OCI-LY3 (cell line): ENCODE measurements at regions not wholly inside any gene's neighbourhood (a gene's known extent, or its start where the extent isn't known, plus 50 kb on each side); places are given as distances from the start of the nearest gene placed in this dataset.

Source experiments
- H2AFZ ChIP-seq: fragments of 200-600, 300-600 bp; shearing (Covaris generic); 2 replicates; pipeline ENCODE4 v1.6.0; 2014; ENCODE audit warnings: antibody characterized with exemption, low read depth, low read length
- H3K27ac ChIP-seq: fragments of 200-600, 300-600 bp; sonication (generic); 2 replicates; pipeline ENCODE4 v1.5.1; 2014; ENCODE audit warnings: mild to moderate bottlenecking, low read length, moderate library complexity, mixed read lengths
- H3K27me3 ChIP-seq: fragments of 200-600, 300-600 bp; sonication (generic); 2 replicates; pipeline ENCODE4 v1.6.1; 2014; ENCODE audit warnings: low read depth, low read length, mixed read lengths
- H3K36me3 ChIP-seq: fragments of 200-600, 300-600 bp; sonication (generic); replicated peaks from 2 replicates; pipeline ENCODE3; 2014; ENCODE audit warnings: low read depth, low read length, mixed read lengths
- H3K4me1 ChIP-seq: fragments of 300-600, 200-600 bp; sonication (generic); 2 replicates; pipeline ENCODE4 v1.6.1; 2014; ENCODE audit warnings: low read length, mixed read lengths
- H3K4me2 ChIP-seq: fragments of 200-600, 300-600 bp; sonication (generic); 2 replicates; pipeline ENCODE4 v1.6.1; 2014; ENCODE audit warnings: low read length, mixed read lengths
- H3K4me3 ChIP-seq: fragments of 300-600, 200-600 bp; sonication (generic); 2 replicates; pipeline ENCODE4 v1.5.1; 2014; ENCODE audit warnings: antibody characterized with exemption, mild to moderate bottlenecking, low read length, moderate library complexity
- H3K79me2 ChIP-seq: fragments of 300-600, 200-600 bp; shearing (Covaris generic); 2 replicates; pipeline ENCODE4 v1.6.1; 2014; ENCODE audit warnings: mild to moderate bottlenecking, low read length, mixed read lengths
- H3K9ac ChIP-seq: fragments of 300-600, 200-600 bp; shearing (Covaris generic); 2 replicates; pipeline ENCODE4 v1.6.0; 2014; ENCODE audit warnings: mild to moderate bottlenecking, low read length, moderate library complexity
- H3K9me3 ChIP-seq: fragments of 200-600, 300-600 bp; shearing (Covaris generic); 2 replicates; pipeline ENCODE4 v1.6.1; 2014; ENCODE audit warnings: low read length, mixed read lengths; ENCODE audit not compliant: insufficient read depth
- H4K20me1 ChIP-seq: fragments of 200-600, 300-600 bp; sonication (generic); 2 replicates; pipeline ENCODE4 v1.6.1; 2016; ENCODE audit warnings: low read length, mixed read lengths; ENCODE audit not compliant: insufficient read depth
- CTCF ChIP-seq: fragments of 200-600, 300-600 bp; sonication (generic); IDR thresholded peaks from 2 replicates; pipeline ENCODE4 v1.5.1; 2014; ENCODE audit warnings: antibody characterized with exemption, low read length, low read depth
- EZH2phosphoT487 ChIP-seq: fragments of 200-600 bp; shearing (Covaris generic); IDR thresholded peaks from 2 replicates; pipeline ENCODE4 v1.6.1; 2018; ENCODE audit warnings: antibody characterized with exemption, mixed run types, low read depth

- Histone ChIP-seq H4K20me1 (no peaks in the 10 kb centered on the region), H3K4me2 (peak overlapping the region; percentile 25), H3K4me1 (0 out of 2 replicates have a peak, but pooled peaks cover 4% of the 10 kb centered on the region), H3K27ac (no peak overlapping the region), H3K9ac (no peak overlapping the region), H3K4me3 (no peak overlapping the region), H3K36me3 (no peaks in the 10 kb centered on the region), H3K79me2 (no peaks in the 10 kb centered on the region), H3K27me3 (0 out of 2 replicates have a peak, but pooled peaks cover 3% of the 10 kb centered on the region), H2AFZ (no peak overlapping the region), H3K9me3 (no peaks in the 10 kb centered on the region)
- TF ChIP-seq EZH2phosphoT487 (no peak), CTCF (no peak)
Observed at GRCh38 chr13:80132741-80133601, 208.0 kb downstream of the SPRY2 start.

- H4K20me1 ChIP-seq = no peaks in the 10 kb centered on the region
- H3K9me3 ChIP-seq = no peaks in the 10 kb centered on the region
- no peak overlapping the region for H3K4me3 ChIP-seq
- H3K4me1 ChIP-seq = peaks cover 12% of the 10 kb centered on the region
- H2AFZ ChIP-seq = no peak overlapping the region
- TF ChIP-seq EZH2phosphoT487 = no peak
- no peak for TF ChIP-seq CTCF
- 0 out of 2 replicates have a peak, but pooled peaks cover 3% of the 10 kb centered on the region for H3K27me3 ChIP-seq
- no peak overlapping the region for H3K4me2 ChIP-seq
- H3K36me3 ChIP-seq = no peaks in the 10 kb centered on the region
- H3K27ac ChIP-seq = no peak overlapping the region
- H3K79me2 ChIP-seq = no peaks in the 10 kb centered on the region
- H3K9ac ChIP-seq = no peak overlapping the region
Observed at GRCh38 chr13:80131204-80131603, 209.7 kb downstream of the SPRY2 start.

DNA sequence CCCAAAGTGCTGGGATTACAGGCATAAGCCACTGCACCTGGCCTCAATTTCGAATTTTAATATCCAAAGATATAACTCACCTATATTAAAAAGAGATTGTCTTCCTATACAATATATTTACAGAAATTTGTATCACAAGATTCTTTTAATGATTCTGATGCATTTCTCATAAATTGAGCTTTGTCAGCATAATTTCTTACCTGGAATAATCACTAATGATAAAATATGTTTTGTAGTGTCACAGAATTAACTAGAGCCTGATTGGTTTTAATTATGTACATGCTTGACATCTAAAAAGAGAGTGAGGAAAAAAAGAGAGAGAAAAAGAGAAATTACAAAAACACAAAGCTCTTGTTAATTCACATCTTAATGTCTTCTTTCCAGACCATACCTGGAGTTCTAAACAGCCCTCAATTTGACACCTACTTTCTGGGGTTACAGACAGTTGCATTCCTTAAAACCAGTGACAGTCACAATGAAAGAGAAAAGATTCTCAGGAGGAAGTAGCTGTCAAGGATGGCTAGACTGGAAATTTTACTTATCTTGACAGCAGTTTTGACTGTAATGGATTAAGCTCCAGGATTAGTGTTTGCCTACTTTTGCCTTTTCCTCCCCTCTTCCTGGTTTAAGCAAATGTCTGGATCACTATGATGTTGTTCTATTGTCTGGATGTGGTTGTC, 214.4 kb downstream of the SPRY2 start:
- H3K4me2 ChIP-seq = no peak overlapping the region
- no peak for TF ChIP-seq EZH2phosphoT487
- no peak for TF ChIP-seq CTCF
- no peaks in the 10 kb centered on the region for H3K9me3 ChIP-seq
- H3K4me1 ChIP-seq = peaks cover 9% of the 10 kb centered on the region
- 0 out of 2 replicates have a peak, but pooled peaks cover under 1% of the 10 kb centered on the region for H3K27me3 ChIP-seq
- no peak overlapping the region for H2AFZ ChIP-seq
- H3K27ac ChIP-seq = no peak overlapping the region
- no peaks in the 10 kb centered on the region for H3K36me3 ChIP-seq
- no peaks in the 10 kb centered on the region for H4K20me1 ChIP-seq
- H3K4me3 ChIP-seq = no peak overlapping the region
- H3K9ac ChIP-seq = no peak overlapping the region
- no peaks in the 10 kb centered on the region for H3K79me2 ChIP-seq

- H3K27me3 ChIP-seq = no peaks in the 10 kb centered on the region
- no peak for TF ChIP-seq EZH2phosphoT487
- no peak for TF ChIP-seq CTCF
- H3K4me1 ChIP-seq = peaks cover 9% of the 10 kb centered on the region
- H3K27ac ChIP-seq = no peak overlapping the region
- no peak overlapping the region for H2AFZ ChIP-seq
- H3K9me3 ChIP-seq = no peaks in the 10 kb centered on the region
- H3K79me2 ChIP-seq = no peaks in the 10 kb centered on the region
- no peak overlapping the region for H3K4me3 ChIP-seq
- no peaks in the 10 kb centered on the region for H3K36me3 ChIP-seq
- H3K9ac ChIP-seq = no peak overlapping the region
- no peaks in the 10 kb centered on the region for H4K20me1 ChIP-seq
- no peak overlapping the region for H3K4me2 ChIP-seq
Observed at GRCh38 chr13:80123945-80124344, 217.0 kb downstream of the SPRY2 start.
